OCI-LY7 (cell line): ENCODE measurements at regions not wholly inside any gene's neighbourhood (a gene's known extent, or its start where the extent isn't known, plus 50 kb on each side); places are given as distances from the start of the nearest gene placed in this dataset.

Source experiments
- BruUV-seq: library from RNA; stranded (reverse); fragments of 400-500 nt; replicated peaks from 2 replicates; lab custom pipeline; 2021; lab: Mats Ljungman, UMichigan
- CTCF ChIA-PET: fragments of 300-600 bp; sonication (Branson Sonifier 250); formaldehyde crosslinking; loops from one replicate; lab custom pipeline; 2022; ENCODE audit warnings: antibody characterized with exemption; ENCODE audit not compliant: unreplicated experiment; lab: Charles Lee
- POLR2A ChIA-PET: fragments of 300-600 bp; sonication (Branson Sonifier 250); formaldehyde crosslinking; loops from one replicate; lab custom pipeline; 2022; ENCODE audit warnings: antibody characterized with exemption; lab: Charles Lee
- DNase-seq: peaks from one replicate; pipeline ENCODE4 v3.0.0-alpha.2; 2015; ENCODE audit warnings: low spot score
- H2AFZ ChIP-seq: fragments of 200-600 bp; sonication (generic), shearing (Covaris generic); 2 replicates; pipeline ENCODE4 v1.6.1; 2014; ENCODE audit warnings: mild to moderate bottlenecking, antibody characterized with exemption, low read length, moderate library complexity
- H3K27ac ChIP-seq: fragments of 200-600 bp; sonication (generic); 2 replicates; pipeline ENCODE4 v1.5.1; 2014; ENCODE audit warnings: mixed run types, low read depth, mild to moderate bottlenecking, moderate library complexity, low read length, inconsistent platforms; ENCODE audit not compliant: poor library complexity, severe bottlenecking
- H3K36me3 ChIP-seq: fragments of 200-600 bp; sonication (generic); 2 replicates; pipeline ENCODE4 v1.6.1; 2014; ENCODE audit warnings: mild to moderate bottlenecking, antibody characterized with exemption, low read length, moderate library complexity, mixed read lengths; ENCODE audit not compliant: insufficient read depth
- H3K4me1 ChIP-seq: fragments of 200-600 bp; sonication (generic); 2 replicates; pipeline ENCODE4 v1.5.1; 2014; ENCODE audit warnings: mild to moderate bottlenecking, low read length; ENCODE audit not compliant: insufficient read depth, poor library complexity, severe bottlenecking
- H3K4me2 ChIP-seq: fragments of 200-600 bp; sonication (generic); 2 replicates; pipeline ENCODE4 v1.6.1; 2014; ENCODE audit warnings: mild to moderate bottlenecking, low read length
- H3K4me3 ChIP-seq: fragments of 200-600 bp; sonication (generic); 2 replicates; pipeline ENCODE4 v1.5.1; 2014; ENCODE audit warnings: mild to moderate bottlenecking, low read depth, low read length; ENCODE audit not compliant: poor library complexity, severe bottlenecking
- H3K79me2 ChIP-seq: fragments of 200-600 bp; sonication (generic); 2 replicates; pipeline ENCODE4 v1.6.1; 2016; ENCODE audit warnings: low read depth, mild to moderate bottlenecking, low read length, moderate library complexity, mixed read lengths; ENCODE audit not compliant: insufficient read depth
- H3K9me2 ChIP-seq: fragments of 200-600 bp; sonication (generic); 2 replicates; pipeline ENCODE4 v1.6.1; 2016; ENCODE audit warnings: mild to moderate bottlenecking, low read length, mixed read lengths; ENCODE audit not compliant: insufficient read depth
- H3K9me3 ChIP-seq: fragments of 200-600 bp; sonication (generic); 2 replicates; pipeline ENCODE4 v1.6.1; 2014; ENCODE audit warnings: mild to moderate bottlenecking, mixed run types, low read length, mixed read lengths
- H4K20me1 ChIP-seq: fragments of 200-600 bp; sonication (generic); 2 replicates; pipeline ENCODE4 v1.6.1; 2014; ENCODE audit warnings: mild to moderate bottlenecking, antibody characterized with exemption, low read length, moderate library complexity, mixed read lengths; ENCODE audit not compliant: insufficient read depth
- EZH2phosphoT487 ChIP-seq: fragments of 200-600 bp; sonication (generic); IDR thresholded peaks from 2 replicates; pipeline ENCODE4 v1.6.1; 2018; ENCODE audit warnings: low read depth, borderline replicate concordance, mild to moderate bottlenecking, mixed run types, antibody characterized with exemption, low read length, moderate library complexity, mixed read lengths
- intact Hi-C: fragments of 100-400 bp; cut with micrococcal nuclease; formaldehyde crosslinking; loops from one replicate; pipeline ENCODE4 v1.10.0; 2022; ENCODE audit not compliant: unreplicated experiment
- TF ChIP-seq, protein P1 (sequence below): fragments of 200-600 bp; sonication (generic); conservative IDR thresholded peaks from 2 replicates; pipeline ENCODE4 v1.5.1; 2014; ENCODE audit warnings: mild to moderate bottlenecking, antibody characterized with exemption, low read length, moderate library complexity, mixed read lengths

DNA sequence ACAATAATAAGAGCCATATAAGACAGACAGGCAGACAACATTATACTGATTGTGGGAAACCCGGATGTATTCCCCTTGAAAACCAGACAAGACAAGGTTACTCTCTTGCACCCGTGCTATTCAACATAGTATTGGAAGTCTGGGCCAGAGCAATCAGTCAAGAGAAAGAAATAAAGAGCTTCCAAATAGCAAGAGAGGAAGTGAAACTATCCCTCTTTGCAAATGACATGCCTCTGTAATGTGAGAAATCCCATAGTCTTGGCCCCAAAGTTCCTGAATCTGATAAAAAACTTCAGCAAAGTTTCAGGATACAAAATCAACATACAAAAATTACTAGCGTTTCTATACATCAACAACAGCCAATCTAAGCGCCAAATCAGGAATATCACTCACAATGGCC is 102.1 kb downstream of the DCAF12L2 start:
- Histone ChIP-seq H3K79me2 (no peaks in the 10 kb centered on the region), H4K20me1 (no peaks in the 10 kb centered on the region), H3K9me2 (no peaks in the 10 kb centered on the region), H3K4me1 (no peaks in the 10 kb centered on the region), H3K4me2 (no peak overlapping the region), H3K9me3 (no peaks in the 10 kb centered on the region), H3K4me3 (no peak overlapping the region), H3K27ac (no peak overlapping the region), H2AFZ (no peak overlapping the region), H3K36me3 (no peaks in the 10 kb centered on the region)
- ChIA-PET CTCF (no interaction called here), POLR2A (no interaction called here)
- BruUV-seq = no TSS peak
- no peak for TF ChIP-seq EZH2phosphoT487
- TF ChIP-seq, protein P1, sequence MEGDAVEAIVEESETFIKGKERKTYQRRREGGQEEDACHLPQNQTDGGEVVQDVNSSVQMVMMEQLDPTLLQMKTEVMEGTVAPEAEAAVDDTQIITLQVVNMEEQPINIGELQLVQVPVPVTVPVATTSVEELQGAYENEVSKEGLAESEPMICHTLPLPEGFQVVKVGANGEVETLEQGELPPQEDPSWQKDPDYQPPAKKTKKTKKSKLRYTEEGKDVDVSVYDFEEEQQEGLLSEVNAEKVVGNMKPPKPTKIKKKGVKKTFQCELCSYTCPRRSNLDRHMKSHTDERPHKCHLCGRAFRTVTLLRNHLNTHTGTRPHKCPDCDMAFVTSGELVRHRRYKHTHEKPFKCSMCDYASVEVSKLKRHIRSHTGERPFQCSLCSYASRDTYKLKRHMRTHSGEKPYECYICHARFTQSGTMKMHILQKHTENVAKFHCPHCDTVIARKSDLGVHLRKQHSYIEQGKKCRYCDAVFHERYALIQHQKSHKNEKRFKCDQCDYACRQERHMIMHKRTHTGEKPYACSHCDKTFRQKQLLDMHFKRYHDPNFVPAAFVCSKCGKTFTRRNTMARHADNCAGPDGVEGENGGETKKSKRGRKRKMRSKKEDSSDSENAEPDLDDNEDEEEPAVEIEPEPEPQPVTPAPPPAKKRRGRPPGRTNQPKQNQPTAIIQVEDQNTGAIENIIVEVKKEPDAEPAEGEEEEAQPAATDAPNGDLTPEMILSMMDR = no peak
- intact Hi-C loops = no loop called here
- DNase-seq = no peak

DNA sequence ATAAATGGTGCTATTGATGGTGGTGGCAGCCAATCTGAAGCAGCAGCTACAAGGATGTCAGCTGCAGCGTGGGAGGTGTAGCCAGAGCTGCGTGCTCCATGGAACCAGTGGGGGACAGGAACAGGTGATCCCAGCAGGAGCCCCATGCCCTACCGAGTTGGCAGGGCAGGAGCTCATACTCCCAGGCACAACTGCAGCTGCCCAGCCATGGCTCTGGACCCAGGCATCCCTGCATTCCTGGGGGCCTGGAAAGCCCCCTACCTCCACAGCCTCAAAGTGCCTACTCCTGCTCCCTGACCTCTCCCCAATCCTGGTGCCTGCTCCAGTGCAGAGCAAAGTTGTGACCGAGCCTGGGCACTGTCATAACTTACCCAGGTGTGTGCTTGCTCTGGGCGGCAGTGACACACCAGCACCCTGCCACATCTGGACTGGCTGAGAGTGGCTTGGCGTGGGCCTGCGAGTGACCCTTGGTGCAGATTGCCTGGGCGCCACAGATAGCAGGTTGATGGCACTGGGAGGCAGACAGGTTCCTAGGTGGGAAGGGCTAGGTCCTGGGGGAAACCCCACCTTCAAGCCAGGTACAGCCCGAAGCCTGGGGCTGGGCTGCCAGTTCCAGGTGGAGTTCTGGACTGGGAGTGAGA is 101.1 kb downstream of the DCAF12L2 start:
- Histone ChIP-seq H3K36me3 (no peaks in the 10 kb centered on the region), H3K9me3 (no peaks in the 10 kb centered on the region), H3K27ac (no peak overlapping the region), H3K79me2 (no peaks in the 10 kb centered on the region), H3K4me2 (no peak overlapping the region), H4K20me1 (no peaks in the 10 kb centered on the region), H3K4me3 (no peak overlapping the region), H2AFZ (no peak overlapping the region), H3K9me2 (no peaks in the 10 kb centered on the region), H3K4me1 (no peaks in the 10 kb centered on the region)
- no TSS peak for BruUV-seq
- ChIA-PET POLR2A (no interaction called here), CTCF (no interaction called here)
- TF ChIP-seq EZH2phosphoT487 = no peak
- TF ChIP-seq, protein P1 = no peak
- no peak for DNase-seq
- intact Hi-C loops = no loop called here

DNA sequence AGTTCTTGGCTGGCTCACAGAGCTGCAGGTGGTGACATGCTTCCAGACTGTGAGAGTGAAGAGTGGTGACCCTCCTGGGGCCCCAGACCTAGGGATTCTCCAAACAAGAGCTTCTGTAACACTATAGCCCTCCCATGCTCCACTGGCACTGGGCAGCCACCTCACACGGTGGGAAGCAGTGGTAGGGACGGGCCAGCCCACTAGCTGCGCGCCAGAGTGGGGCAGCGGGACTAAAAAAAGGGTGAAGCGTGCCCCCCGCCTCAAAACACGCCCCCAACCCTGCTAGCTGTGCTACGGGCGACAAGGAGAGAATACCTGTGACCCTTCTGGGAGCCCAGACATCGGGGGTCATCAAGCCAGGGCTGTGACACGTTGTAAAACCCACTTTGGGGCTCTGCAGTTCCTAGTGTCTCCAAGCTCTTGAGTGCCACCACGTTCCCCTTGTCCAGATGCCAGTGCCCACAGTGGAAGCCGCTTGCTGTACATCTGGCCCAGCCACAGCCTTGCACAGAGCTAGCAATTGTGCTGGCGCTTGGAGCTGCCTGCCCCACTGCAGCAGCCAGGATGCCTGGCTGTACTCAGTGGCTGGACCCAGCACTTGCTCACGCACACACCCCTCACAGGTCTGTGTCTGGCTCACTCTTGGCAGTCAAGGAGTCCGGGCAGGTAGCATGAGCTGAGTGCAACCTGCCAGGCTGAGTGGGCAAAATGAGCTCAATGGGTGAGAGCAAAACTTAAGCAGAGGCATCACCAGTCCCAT is 100.0 kb downstream of the DCAF12L2 start:
- TF ChIP-seq EZH2phosphoT487 = no peak
- TF ChIP-seq, protein P1 = no peak
- no peaks in the 10 kb centered on the region for H4K20me1 ChIP-seq
- intact Hi-C loops = no loop called here
- H3K4me2 ChIP-seq = no peak overlapping the region
- H3K9me2 ChIP-seq = no peaks in the 10 kb centered on the region
- H2AFZ ChIP-seq = no peak overlapping the region
- no TSS peak for BruUV-seq
- DNase-seq = no peak
- H3K9me3 ChIP-seq = no peaks in the 10 kb centered on the region
- H3K36me3 ChIP-seq = no peaks in the 10 kb centered on the region
- H3K79me2 ChIP-seq = no peaks in the 10 kb centered on the region
- no peaks in the 10 kb centered on the region for H3K4me1 ChIP-seq
- no peak overlapping the region for H3K27ac ChIP-seq
- POLR2A ChIA-PET = no interaction called here
- H3K4me3 ChIP-seq = no peak overlapping the region
- CTCF ChIA-PET = no interaction called here
